H1 (cell line): ENCODE measurements at regions not wholly inside any gene's neighbourhood (a gene's known extent, or its start where the extent isn't known, plus 50 kb on each side); places are given as distances from the start of the nearest gene placed in this dataset.

Experiments
- CTCF ChIA-PET: fragments of 300-600 bp; sonication (Branson Sonifier 250); formaldehyde crosslinking; loops from one replicate; lab custom pipeline; 2021; ENCODE audit not compliant: partially characterized antibody; lab: Charles Lee
- POLR2A ChIA-PET: fragments of 300-600 bp; sonication (Branson Sonifier 250); formaldehyde crosslinking; loops from one replicate; lab custom pipeline; 2021; ENCODE audit warnings: inconsistent platforms; ENCODE audit not compliant: partially characterized antibody; lab: Charles Lee
- DNase-seq, 2 experiments: peaks; one replicate each; pipeline versions ENCODE4 v3.0.0 to v3.0.0-alpha.2; 2010 to 2022; ENCODE audit warnings: low spot score in 2 of 2, low read depth in 1 of 2, mixed read lengths in 1 of 2
- FAIRE-seq: peaks from 2 replicates; lab custom pipeline; 2011; peaks lifted over from hg19 to GRCh38; lab: Jason Lieb, UNC
- H2AFZ ChIP-seq: 2 replicates; pipeline ENCODE4 v1.8.1; 2012; ENCODE audit warnings: low read length, inconsistent platforms
- H2AK5ac ChIP-seq: 2 replicates; pipeline ENCODE4 v1.6.1; 2013; ENCODE audit warnings: low read depth, low read length
- H2BK120ac ChIP-seq: replicated peaks from 2 replicates; pipeline ENCODE3; 2013; ENCODE audit warnings: low read depth, low read length, inconsistent platforms
- H2BK12ac ChIP-seq: 2 replicates; pipeline ENCODE4 v1.6.1; 2013; ENCODE audit warnings: low read depth, low read length
- H2BK15ac ChIP-seq: 2 replicates; pipeline ENCODE4 v1.6.1; 2013; ENCODE audit warnings: low read length
- H2BK20ac ChIP-seq: 2 replicates; pipeline ENCODE4 v1.6.1; 2013; ENCODE audit warnings: low read length
- H2BK5ac ChIP-seq: 2 replicates; pipeline ENCODE4 v1.6.1; 2013; ENCODE audit warnings: low read depth, low read length
- H3K14ac ChIP-seq: 2 replicates; pipeline ENCODE4 v1.6.1; 2013; ENCODE audit warnings: inconsistent platforms; ENCODE audit not compliant: insufficient read length
- H3K18ac ChIP-seq: 2 replicates; pipeline ENCODE4 v1.6.1; 2013; ENCODE audit warnings: low read length; ENCODE audit errors: extremely low read depth
- H3K23ac ChIP-seq: 2 replicates; pipeline ENCODE4 v1.6.1; 2013; ENCODE audit warnings: inconsistent platforms; ENCODE audit not compliant: insufficient read length
- H3K23me2 ChIP-seq: 2 replicates; pipeline ENCODE4 v1.6.1; 2013; ENCODE audit warnings: low read depth, low read length
- H3K27ac ChIP-seq: 2 replicates; pipeline ENCODE4 v1.6.1; 2011; ENCODE audit warnings: low read depth, low read length, inconsistent platforms
- H3K27me3 ChIP-seq, 4 experiments: replicated peaks in 1 of 4; 1 replicate in 1 of 4; 2 replicates in 3 of 4; pipeline versions ENCODE4 v1.6.1 to v1.8.1; 2011 to 2013; ENCODE audit warnings: low read length in 3 of 4, mild to moderate bottlenecking in 3 of 4, inconsistent platforms in 2 of 4, mixed read lengths in 2 of 4, moderate library complexity in 1 of 4; ENCODE audit not compliant: control insufficient read depth in 3 of 4, insufficient read depth in 3 of 4; ENCODE audit errors: extremely low read depth in 1 of 4
- H3K36me3 ChIP-seq, 4 experiments: 2 replicates each; pipeline versions ENCODE4 v1.6.1 to v1.8.1; 2011 to 2013; ENCODE audit warnings: mild to moderate bottlenecking in 4 of 4, low read length in 3 of 4, moderate library complexity in 2 of 4, control low read depth in 1 of 4, inconsistent platforms in 1 of 4; ENCODE audit not compliant: insufficient read depth in 4 of 4, control insufficient read depth in 2 of 4
- H3K4ac ChIP-seq: replicated peaks from 2 replicates; pipeline ENCODE3; 2013; ENCODE audit warnings: low read length, low read depth, mixed read lengths, inconsistent platforms; ENCODE audit not compliant: insufficient read length
- H3K4me1 ChIP-seq, 4 experiments: replicated peaks in 1 of 4; 1 replicate in 1 of 4; 2 replicates in 3 of 4; pipeline versions ENCODE4 v1.6.1 to v1.8.1; 2011 to 2013; ENCODE audit warnings: low read length in 3 of 4, inconsistent platforms in 2 of 4, mixed read lengths in 1 of 4; ENCODE audit not compliant: insufficient read depth in 4 of 4, control insufficient read depth in 3 of 4
- H3K4me2 ChIP-seq, 2 experiments: 2 replicates each; pipeline versions ENCODE4 v1.6.1 to v1.8.1; 2011 to 2013; ENCODE audit warnings: low read depth in 2 of 2, low read length in 2 of 2, control low read depth in 1 of 2, inconsistent platforms in 1 of 2, mild to moderate bottlenecking in 1 of 2; ENCODE audit not compliant: insufficient read depth in 1 of 2
- H3K4me3 ChIP-seq, 4 experiments: fragments of 200-600, 300-600 bp in 1 of 4; sonication (generic), shearing (Covaris generic), sonication (Bioruptor Twin) in 1 of 4; 2 replicates each; pipeline versions ENCODE4 v1.5.1 to v1.8.1; 2011 to 2016; ENCODE audit warnings: low read length in 4 of 4, low read depth in 3 of 4, control low read depth in 2 of 4, inconsistent platforms in 2 of 4, mild to moderate bottlenecking in 2 of 4, mixed read lengths in 1 of 4, moderate library complexity in 1 of 4; ENCODE audit not compliant: insufficient read depth in 2 of 4; ENCODE audit errors: extremely low read depth in 1 of 4
- H3K56ac ChIP-seq: replicated peaks from 2 replicates; pipeline ENCODE3; 2013; ENCODE audit warnings: low read depth, mild to moderate bottlenecking, mixed read lengths, low read length, inconsistent platforms; ENCODE audit not compliant: insufficient read length
- H3K79me1 ChIP-seq: 2 replicates; pipeline ENCODE4 v1.6.1; 2013; ENCODE audit warnings: low read depth, low read length, control low read depth
- H3K79me2 ChIP-seq, 2 experiments: 2 replicates each; pipeline versions ENCODE4 v1.6.1 to v1.8.1; 2012 to 2013; ENCODE audit warnings: low read length in 2 of 2, mild to moderate bottlenecking in 2 of 2, inconsistent platforms in 1 of 2; ENCODE audit not compliant: insufficient read depth in 2 of 2, control insufficient read depth in 1 of 2
- H3K9ac ChIP-seq, 4 experiments: replicated peaks in 1 of 4; 1 replicate in 1 of 4; 2 replicates in 3 of 4; pipeline versions ENCODE4 v1.6.1 to v1.8.1; 2011 to 2013; ENCODE audit warnings: low read depth in 3 of 4, low read length in 3 of 4, control low read depth in 2 of 4, mild to moderate bottlenecking in 2 of 4, moderate library complexity in 2 of 4, inconsistent platforms in 1 of 4; ENCODE audit errors: extremely low read depth in 1 of 4
- H3K9me3 ChIP-seq, 2 experiments: 2 replicates each; pipeline versions ENCODE4 v1.6.1 to v1.8.1; 2012 to 2013; ENCODE audit warnings: mild to moderate bottlenecking in 2 of 2, moderate library complexity in 2 of 2, control low read depth in 1 of 2, inconsistent platforms in 1 of 2, low read depth in 1 of 2, low read length in 1 of 2, mixed read lengths in 1 of 2; ENCODE audit not compliant: insufficient read depth in 2 of 2
- H4K20me1 ChIP-seq, 2 experiments: replicated peaks in 1 of 2; 2 replicates each; pipeline versions ENCODE3 to v1.8.1; 2011 to 2013; ENCODE audit warnings: inconsistent platforms in 2 of 2, low read length in 2 of 2, mild to moderate bottlenecking in 1 of 2; ENCODE audit not compliant: insufficient read depth in 2 of 2, control insufficient read depth in 1 of 2
- H4K5ac ChIP-seq: 2 replicates; pipeline ENCODE4 v1.6.1; 2013; ENCODE audit warnings: low read length, low read depth, mixed read lengths, inconsistent platforms; ENCODE audit not compliant: insufficient read length
- H4K8ac ChIP-seq: 2 replicates; pipeline ENCODE4 v1.8.0; 2013; ENCODE audit warnings: mild to moderate bottlenecking, moderate library complexity, low read length, inconsistent platforms; ENCODE audit not compliant: insufficient read depth; ENCODE audit errors: extremely low read depth
- H4K91ac ChIP-seq: replicated peaks from 2 replicates; pipeline ENCODE3; 2013; ENCODE audit warnings: low read length, mixed read lengths, inconsistent platforms; ENCODE audit not compliant: insufficient read length
- ASH2L ChIP-seq: fragments of 200-600, 300-600 bp; sonication (generic); IDR thresholded peaks from one replicate; pipeline ENCODE4 v1.7.1; 2017; ENCODE audit warnings: low read length
- ATF2 ChIP-seq: IDR thresholded peaks from 2 replicates; pipeline ENCODE4 v1.6.1; 2012; ENCODE audit warnings: low read length, inconsistent platforms
- CBX5 ChIP-seq: fragments of 300-800, 300-1000 bp; sonication (generic); IDR thresholded peaks from 2 replicates; pipeline ENCODE4 v1.7.1; 2016; ENCODE audit warnings: antibody characterized with exemption, low read length, low read depth
- CTBP2 ChIP-seq: IDR thresholded peaks from 2 replicates; pipeline ENCODE4 v1.7.0; 2011; ENCODE audit warnings: borderline replicate concordance, mild to moderate bottlenecking, moderate library complexity, mixed read lengths, low read length; ENCODE audit not compliant: insufficient read depth, insufficient read length
- HDAC2 ChIP-seq, 2 experiments: fragments of 300-600 bp in 1 of 2; sonication (generic) in 1 of 2; IDR thresholded peaks; 2 replicates each; pipeline ENCODE4 v1.6.1; 2011 to 2012; ENCODE audit warnings: low read depth in 2 of 2, low read length in 2 of 2, mild to moderate bottlenecking in 2 of 2, moderate library complexity in 2 of 2, borderline replicate concordance in 1 of 2, inconsistent platforms in 1 of 2
- POLR2A ChIP-seq, 2 experiments: IDR thresholded peaks; 1 replicate in 1 of 2; 2 replicates in 1 of 2; pipeline ENCODE4 v1.6.1; 2011; ENCODE audit warnings: low read depth in 2 of 2, low read length in 2 of 2, mild to moderate bottlenecking in 2 of 2; ENCODE audit errors: control extremely low read depth in 1 of 2
- RAD21 ChIP-seq, 2 experiments: IDR thresholded peaks in 1 of 2; conservative IDR thresholded peaks in 1 of 2; 2 replicates each; pipeline ENCODE4 v1.6.1; 2011; ENCODE audit warnings: low read depth in 2 of 2, low read length in 2 of 2, improper control_type of control experiment in 1 of 2, inconsistent platforms in 1 of 2, mild to moderate bottlenecking in 1 of 2, moderate library complexity in 1 of 2
- RBBP5 ChIP-seq: IDR thresholded peaks from 2 replicates; pipeline ENCODE4 v1.7.1; 2012; ENCODE audit warnings: low read depth, mild to moderate bottlenecking, inconsistent platforms, low read length, moderate library complexity, borderline replicate concordance
- SIX5 ChIP-seq: IDR thresholded peaks from 2 replicates; pipeline ENCODE4 v1.6.1; 2011; ENCODE audit warnings: mild to moderate bottlenecking, low read depth, low read length
- SP1 ChIP-seq: IDR thresholded peaks from 2 replicates; pipeline ENCODE4 v1.6.1; 2011; ENCODE audit warnings: low read depth, low read length
- TCF12 ChIP-seq: IDR thresholded peaks from 2 replicates; pipeline ENCODE4 v1.6.1; 2011; ENCODE audit warnings: low read depth, mild to moderate bottlenecking, low read length
- USF2 ChIP-seq: IDR thresholded peaks from 2 replicates; pipeline ENCODE4 v1.6.1; 2011; ENCODE audit warnings: low read length, improper control_type of control experiment
- whole genome bisulfite sequencing, 2 experiments: shearing (Covaris generic) in 1 of 2; methylation state at CpG; one replicate each; pipeline versions ENCODE4 v1.1.6 to v1.1.7; 2013 to 2015; ENCODE audit warnings: low lambda C conversion rate in 2 of 2, mixed read lengths in 2 of 2, inconsistent platforms in 1 of 2, low coverage in 1 of 2, missing lambda C conversion rate in 1 of 2; ENCODE audit not compliant: insufficient replicate concordance in 2 of 2, insufficient coverage in 1 of 2, insufficient read length in 1 of 2; ENCODE audit errors: extremely low coverage in 1 of 2, missing lambda C conversion rate in 1 of 2; 5-methylcytosine and 5-hydroxymethylcytosine counted together

GRCh38 chr18:5604778-5605177, 61.0 kb upstream of the EPB41L3 start:
- Histone ChIP-seq H3K18ac (no peak overlapping the region), H3K4ac (no peak overlapping the region), H3K9me3 (no peaks in the 10 kb centered on the region), H3K4me1 (peaks cover 0 to 4% (median 1%) of the 10 kb centered on the region in 4 experiments; a peak in 4 of 7 replicates), H3K4me3 (no peak overlapping the region), H2BK120ac (no peak overlapping the region), H3K36me3 (no peaks in the 10 kb centered on the region), H3K23me2 (no peaks in the 10 kb centered on the region), H2AK5ac (no peak overlapping the region), H2BK15ac (no peak overlapping the region), H3K23ac (no peak overlapping the region), H3K27ac (no peak overlapping the region), H2AFZ (no peak overlapping the region), H2BK20ac (no peak overlapping the region), H4K8ac (no peak overlapping the region), H3K56ac (no peak overlapping the region), H4K91ac (no peak overlapping the region), H3K27me3 (no peaks in the 10 kb centered on the region), H3K4me2 (no peak overlapping the region), H3K79me1 (no peaks in the 10 kb centered on the region), H2BK12ac (no peak overlapping the region), H3K14ac (no peak overlapping the region), H3K9ac (no peak overlapping the region), H4K20me1 (no peaks in the 10 kb centered on the region), H4K5ac (no peak overlapping the region), H2BK5ac (no peak overlapping the region), H3K79me2 (no peaks in the 10 kb centered on the region)
- WGBS, 2 experiments, result 84% methylated on average over 2 of the region's 2 CpGs; no CpG with 5 or more reads in 1 of the 2 experiments
- DNase-seq, result no peak
- ChIA-PET POLR2A (no interaction called here), CTCF (interaction anchor here (0.9 to 1.6 kb wide), 5 partner anchors 9 to 263 kb away, joined by 3 to 6 read pairs (median 4); no protein-coding TSS in a partner anchor)
- FAIRE-seq, result no peak
- TF ChIP-seq RBBP5, result no peak
- no peak for TF ChIP-seq CTBP2
- TF ChIP-seq SP1, result no peak
- TF ChIP-seq SIX5, result no peak
- no peak for TF ChIP-seq HDAC2 (IDR thresholded peaks at IDR 0.05; ENCODE audit: borderline replicate concordance in 1 of 2, low read depth in 2 of 2, low read length in 2 of 2)
- no peak for TF ChIP-seq USF2
- no peak for TF ChIP-seq TCF12
- TF ChIP-seq ASH2L, result no peak
- TF ChIP-seq POLR2A (IDR thresholded peaks at IDR 0.05; ENCODE audit: control extremely low read depth in 1 of 2, low read depth in 2 of 2, low read length in 2 of 2), result no peak
- no peak for TF ChIP-seq CBX5
- peak; percentile 24 to 43; a peak in 3 of 4 replicates for TF ChIP-seq RAD21 (IDR thresholded peaks at IDR 0.05 in 1 of 2, conservative IDR thresholded peaks at IDR 0.05 in 1 of 2; ENCODE audit: low read depth in 2 of 2, low read length in 2 of 2)
- TF ChIP-seq ATF2, result no peak
